ENCODE measurements at regions not wholly inside any gene's neighbourhood (a gene's known extent, or its start where the extent isn't known, plus 50 kb on each side); places are given as distances from the start of the nearest gene placed in this dataset.

- WGBS (ENCODE audit: low lambda C conversion rate, missing lambda C conversion rate), result 83% methylated on average over 3 of the region's 3 CpGs
- no peak for DNase-seq (ENCODE audit: low spot score)
- TF ChIP-seq EZH2 (IDR thresholded peaks at IDR 0.05; ENCODE audit: borderline replicate concordance) (no peak), EZH2phosphoT487 (IDR thresholded peaks at IDR 0.05; ENCODE audit: low read depth, severe bottlenecking, unreplicated experiment) (no peak), CTCF (IDR thresholded peaks at IDR 0.05; ENCODE audit: poor library complexity) (no peak)
Observed at GRCh38 chr1:193472838-193473398, 286.5 kb upstream of the B3GALT2 start.

GRCh38 chr1:193472430-193472829 lies 286.0 kb upstream of the B3GALT2 start:
- no peaks in the 10 kb centered on the region for H3K9me3 ChIP-seq (ENCODE audit: low read depth)
- no peak overlapping the region for H2AFZ ChIP-seq
- H3K4me1 ChIP-seq (ENCODE audit: insufficient read depth), result no peaks in the 10 kb centered on the region
- H3K4me2 ChIP-seq, result no peak overlapping the region
- H3K36me3 ChIP-seq (replicated peaks; ENCODE audit: insufficient read depth, low read depth), result no peaks in the 10 kb centered on the region
- TF ChIP-seq CTCF (IDR thresholded peaks at IDR 0.05; ENCODE audit: poor library complexity) (no peak), EZH2 (IDR thresholded peaks at IDR 0.05; ENCODE audit: borderline replicate concordance) (no peak), EZH2phosphoT487 (IDR thresholded peaks at IDR 0.05; ENCODE audit: low read depth, severe bottlenecking, unreplicated experiment) (no peak)
- no peak overlapping the region for H3K27ac ChIP-seq
- 100% methylated on average over 2 of the region's 2 CpGs for WGBS (ENCODE audit: low lambda C conversion rate, missing lambda C conversion rate)
- no peaks in the 10 kb centered on the region for H3K79me2 ChIP-seq
- no peaks in the 10 kb centered on the region for H3K9me2 ChIP-seq (replicated peaks; ENCODE audit: insufficient read depth)
- no peak for DNase-seq (ENCODE audit: low spot score)
- H3K27me3 ChIP-seq, result no peaks in the 10 kb centered on the region
- H4K20me1 ChIP-seq (ENCODE audit: insufficient read depth, poor library complexity, severe bottlenecking), result no peaks in the 10 kb centered on the region
- no peak overlapping the region for H3K4me3 ChIP-seq

More at GRCh38 chr1:193472838-193473398, 286.5 kb upstream of the B3GALT2 start:
- H3K27me3 ChIP-seq, result no peaks in the 10 kb centered on the region
- no peaks in the 10 kb centered on the region for H4K20me1 ChIP-seq (ENCODE audit: insufficient read depth, poor library complexity, severe bottlenecking)
- no peaks in the 10 kb centered on the region for H3K36me3 ChIP-seq (replicated peaks; ENCODE audit: insufficient read depth, low read depth)
- H3K4me1 ChIP-seq (ENCODE audit: insufficient read depth), result no peaks in the 10 kb centered on the region
- H3K4me2 ChIP-seq, result no peak overlapping the region
- no peaks in the 10 kb centered on the region for H3K79me2 ChIP-seq
- H3K9me3 ChIP-seq (ENCODE audit: low read depth), result no peaks in the 10 kb centered on the region
- no peaks in the 10 kb centered on the region for H3K9me2 ChIP-seq (replicated peaks; ENCODE audit: insufficient read depth)
- no peak overlapping the region for H2AFZ ChIP-seq
- H3K27ac ChIP-seq, result no peak overlapping the region
- H3K4me3 ChIP-seq, result no peak overlapping the region

- no peaks in the 10 kb centered on the region for H3K79me2 ChIP-seq
- TF ChIP-seq EZH2 (IDR thresholded peaks at IDR 0.05; ENCODE audit: borderline replicate concordance) (no peak), EZH2phosphoT487 (IDR thresholded peaks at IDR 0.05; ENCODE audit: low read depth, severe bottlenecking, unreplicated experiment) (no peak), CTCF (IDR thresholded peaks at IDR 0.05; ENCODE audit: poor library complexity) (no peak)
- WGBS (ENCODE audit: low lambda C conversion rate, missing lambda C conversion rate), result 71% methylated on average over 2 of the region's 2 CpGs
Observed at GRCh38 chr1:193471981-193472380, 285.6 kb upstream of the B3GALT2 start.

More at GRCh38 chr1:193471981-193472380, 285.6 kb upstream of the B3GALT2 start:
- Histone ChIP-seq H3K9me2 (replicated peaks; ENCODE audit: insufficient read depth) (no peaks in the 10 kb centered on the region), H3K4me3 (no peak overlapping the region), H2AFZ (no peak overlapping the region), H3K4me2 (no peak overlapping the region), H3K9me3 (ENCODE audit: low read depth) (no peaks in the 10 kb centered on the region), H3K27ac (no peak overlapping the region), H4K20me1 (ENCODE audit: insufficient read depth, poor library complexity, severe bottlenecking) (no peaks in the 10 kb centered on the region), H3K4me1 (ENCODE audit: insufficient read depth) (no peaks in the 10 kb centered on the region), H3K36me3 (replicated peaks; ENCODE audit: insufficient read depth, low read depth) (no peaks in the 10 kb centered on the region), H3K27me3 (no peaks in the 10 kb centered on the region)
- no peak for DNase-seq (ENCODE audit: low spot score)
